ENCODE measurements at regions not wholly inside any gene's neighbourhood (a gene's known extent, or its start where the extent isn't known, plus 50 kb on each side); places are given as distances from the start of the nearest gene placed in this dataset.

DNA sequence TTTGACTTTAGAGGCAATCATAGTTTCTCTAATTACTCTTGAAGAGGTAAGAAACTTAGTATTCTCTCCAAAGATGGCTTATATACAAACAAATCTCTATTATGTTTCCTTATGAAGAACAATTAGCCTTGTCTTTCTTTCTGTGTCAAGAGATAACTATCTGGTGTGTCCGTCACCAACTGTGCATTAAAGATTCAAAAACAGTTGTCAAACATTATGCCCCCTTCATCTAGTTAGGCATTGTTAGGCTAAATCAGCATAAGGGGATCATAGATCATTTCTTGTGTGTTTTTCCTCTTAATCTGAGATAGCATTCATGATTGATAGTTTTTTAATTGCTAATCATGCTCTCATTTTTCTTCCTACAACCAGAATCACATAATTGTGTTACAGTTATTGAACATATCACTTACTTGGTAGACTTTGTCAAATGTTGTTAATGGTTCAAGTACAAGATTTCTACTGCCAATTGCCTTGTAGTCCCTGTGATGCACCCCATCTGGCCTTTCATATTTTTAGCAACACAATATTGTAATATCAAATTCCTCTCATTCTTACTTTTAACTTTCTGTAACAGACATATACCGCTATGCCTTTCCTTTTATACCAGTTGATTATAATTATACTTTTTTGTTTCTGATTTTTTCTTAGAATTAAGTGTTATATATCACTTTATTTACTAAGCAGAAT lies 612.7 kb downstream of the SLITRK6 start:
- no peak overlapping the region for H3K27ac ChIP-seq (ENCODE audit: low read depth)
- H3K9me2 ChIP-seq (ENCODE audit: insufficient read depth) = 0 out of 2 replicates have a peak, but pooled peaks cover 8% of the 10 kb centered on the region
- no peaks in the 10 kb centered on the region for H3K36me3 ChIP-seq (ENCODE audit: insufficient read depth)
- H3K4me2 ChIP-seq = no peak overlapping the region
- H3K4me1 ChIP-seq (ENCODE audit: insufficient read depth) = no peaks in the 10 kb centered on the region
- no peak for DNase-seq (ENCODE audit: low spot score)
- Mint-ChIP-seq H3K27me3 (ENCODE audit: insufficient read depth, low read depth, poor library complexity) (no peaks in the 10 kb centered on the region), H3K27ac (no peak overlapping the region), H3K4me1 (no peaks in the 10 kb centered on the region), H3K9me3 (peaks cover 2% of the 10 kb centered on the region; the same call in 2 of the 3 replicates), H3K36me3 (ENCODE audit: low read depth) (no peaks in the 10 kb centered on the region), H3K4me3 (no peak overlapping the region)
- ATAC-seq = no peak
- no peak overlapping the region for H3K4me3 ChIP-seq
- H4K20me1 ChIP-seq (replicated peaks; ENCODE audit: insufficient read depth) = no peaks in the 10 kb centered on the region
- no peaks in the 10 kb centered on the region for H3K27me3 ChIP-seq (ENCODE audit: insufficient read depth)
- TF ChIP-seq, protein P1, sequence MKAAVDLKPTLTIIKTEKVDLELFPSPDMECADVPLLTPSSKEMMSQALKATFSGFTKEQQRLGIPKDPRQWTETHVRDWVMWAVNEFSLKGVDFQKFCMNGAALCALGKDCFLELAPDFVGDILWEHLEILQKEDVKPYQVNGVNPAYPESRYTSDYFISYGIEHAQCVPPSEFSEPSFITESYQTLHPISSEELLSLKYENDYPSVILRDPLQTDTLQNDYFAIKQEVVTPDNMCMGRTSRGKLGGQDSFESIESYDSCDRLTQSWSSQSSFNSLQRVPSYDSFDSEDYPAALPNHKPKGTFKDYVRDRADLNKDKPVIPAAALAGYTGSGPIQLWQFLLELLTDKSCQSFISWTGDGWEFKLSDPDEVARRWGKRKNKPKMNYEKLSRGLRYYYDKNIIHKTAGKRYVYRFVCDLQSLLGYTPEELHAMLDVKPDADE (IDR thresholded peaks at IDR 0.05) = no peak
- TF ChIP-seq NANOG (IDR thresholded peaks at IDR 0.05; ENCODE audit: borderline replicate concordance) = no peak
- no peak for TF ChIP-seq ZNF114 (CRISPR knock-in tag; IDR thresholded peaks at IDR 0.05)
- TF ChIP-seq, protein P2, sequence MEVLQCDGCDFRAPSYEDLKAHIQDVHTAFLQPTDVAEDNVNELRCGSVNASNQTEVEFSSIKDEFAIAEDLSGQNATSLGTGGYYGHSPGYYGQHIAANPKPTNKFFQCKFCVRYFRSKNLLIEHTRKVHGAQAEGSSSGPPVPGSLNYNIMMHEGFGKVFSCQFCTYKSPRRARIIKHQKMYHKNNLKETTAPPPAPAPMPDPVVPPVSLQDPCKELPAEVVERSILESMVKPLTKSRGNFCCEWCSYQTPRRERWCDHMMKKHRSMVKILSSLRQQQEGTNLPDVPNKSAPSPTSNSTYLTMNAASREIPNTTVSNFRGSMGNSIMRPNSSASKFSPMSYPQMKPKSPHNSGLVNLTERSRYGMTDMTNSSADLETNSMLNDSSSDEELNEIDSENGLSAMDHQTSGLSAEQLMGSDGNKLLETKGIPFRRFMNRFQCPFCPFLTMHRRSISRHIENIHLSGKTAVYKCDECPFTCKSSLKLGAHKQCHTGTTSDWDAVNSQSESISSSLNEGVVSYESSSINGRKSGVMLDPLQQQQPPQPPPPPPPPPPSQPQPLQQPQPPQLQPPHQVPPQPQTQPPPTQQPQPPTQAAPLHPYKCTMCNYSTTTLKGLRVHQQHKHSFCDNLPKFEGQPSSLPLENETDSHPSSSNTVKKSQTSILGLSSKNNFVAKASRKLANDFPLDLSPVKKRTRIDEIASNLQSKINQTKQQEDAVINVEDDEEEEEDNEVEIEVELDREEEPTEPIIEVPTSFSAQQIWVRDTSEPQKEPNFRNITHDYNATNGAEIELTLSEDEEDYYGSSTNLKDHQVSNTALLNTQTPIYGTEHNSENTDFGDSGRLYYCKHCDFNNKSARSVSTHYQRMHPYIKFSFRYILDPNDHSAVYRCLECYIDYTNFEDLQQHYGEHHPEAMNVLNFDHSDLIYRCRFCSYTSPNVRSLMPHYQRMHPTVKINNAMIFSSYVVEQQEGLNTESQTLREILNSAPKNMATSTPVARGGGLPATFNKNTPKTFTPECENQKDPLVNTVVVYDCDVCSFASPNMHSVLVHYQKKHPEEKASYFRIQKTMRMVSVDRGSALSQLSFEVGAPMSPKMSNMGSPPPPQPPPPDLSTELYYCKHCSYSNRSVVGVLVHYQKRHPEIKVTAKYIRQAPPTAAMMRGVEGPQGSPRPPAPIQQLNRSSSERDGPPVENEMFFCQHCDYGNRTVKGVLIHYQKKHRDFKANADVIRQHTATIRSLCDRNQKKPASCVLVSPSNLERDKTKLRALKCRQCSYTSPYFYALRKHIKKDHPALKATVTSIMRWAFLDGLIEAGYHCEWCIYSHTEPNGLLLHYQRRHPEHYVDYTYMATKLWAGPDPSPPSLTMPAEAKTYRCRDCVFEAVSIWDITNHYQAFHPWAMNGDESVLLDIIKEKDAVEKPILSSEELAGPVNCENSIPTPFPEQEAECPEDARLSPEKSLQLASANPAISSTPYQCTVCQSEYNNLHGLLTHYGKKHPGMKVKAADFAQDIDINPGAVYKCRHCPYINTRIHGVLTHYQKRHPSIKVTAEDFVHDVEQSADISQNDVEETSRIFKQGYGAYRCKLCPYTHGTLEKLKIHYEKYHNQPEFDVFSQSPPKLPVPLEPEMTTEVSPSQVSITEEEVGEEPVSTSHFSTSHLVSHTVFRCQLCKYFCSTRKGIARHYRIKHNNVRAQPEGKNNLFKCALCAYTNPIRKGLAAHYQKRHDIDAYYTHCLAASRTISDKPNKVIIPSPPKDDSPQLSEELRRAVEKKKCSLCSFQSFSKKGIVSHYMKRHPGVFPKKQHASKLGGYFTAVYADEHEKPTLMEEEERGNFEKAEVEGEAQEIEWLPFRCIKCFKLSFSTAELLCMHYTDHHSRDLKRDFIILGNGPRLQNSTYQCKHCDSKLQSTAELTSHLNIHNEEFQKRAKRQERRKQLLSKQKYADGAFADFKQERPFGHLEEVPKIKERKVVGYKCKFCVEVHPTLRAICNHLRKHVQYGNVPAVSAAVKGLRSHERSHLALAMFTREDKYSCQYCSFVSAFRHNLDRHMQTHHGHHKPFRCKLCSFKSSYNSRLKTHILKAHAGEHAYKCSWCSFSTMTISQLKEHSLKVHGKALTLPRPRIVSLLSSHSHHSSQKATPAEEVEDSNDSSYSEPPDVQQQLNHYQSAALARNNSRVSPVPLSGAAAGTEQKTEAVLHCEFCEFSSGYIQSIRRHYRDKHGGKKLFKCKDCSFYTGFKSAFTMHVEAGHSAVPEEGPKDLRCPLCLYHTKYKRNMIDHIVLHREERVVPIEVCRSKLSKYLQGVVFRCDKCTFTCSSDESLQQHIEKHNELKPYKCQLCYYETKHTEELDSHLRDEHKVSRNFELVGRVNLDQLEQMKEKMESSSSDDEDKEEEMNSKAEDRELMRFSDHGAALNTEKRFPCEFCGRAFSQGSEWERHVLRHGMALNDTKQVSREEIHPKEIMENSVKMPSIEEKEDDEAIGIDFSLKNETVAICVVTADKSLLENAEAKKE (CRISPR knock-in tag; IDR thresholded peaks at IDR 0.05) = no peak
- no peak for TF ChIP-seq STAT1 (IDR thresholded peaks at IDR 0.05; ENCODE audit: unreplicated experiment)
- no peak for TF ChIP-seq EZH2 (IDR thresholded peaks at IDR 0.05; ENCODE audit: low read depth, unreplicated experiment)
- no peak for TF ChIP-seq POLR2AphosphoS5 (IDR thresholded peaks at IDR 0.05; ENCODE audit: low read depth)
- TF ChIP-seq JUNB (IDR thresholded peaks at IDR 0.05; ENCODE audit: unreplicated experiment) = no peak
- TF ChIP-seq, protein P3, sequence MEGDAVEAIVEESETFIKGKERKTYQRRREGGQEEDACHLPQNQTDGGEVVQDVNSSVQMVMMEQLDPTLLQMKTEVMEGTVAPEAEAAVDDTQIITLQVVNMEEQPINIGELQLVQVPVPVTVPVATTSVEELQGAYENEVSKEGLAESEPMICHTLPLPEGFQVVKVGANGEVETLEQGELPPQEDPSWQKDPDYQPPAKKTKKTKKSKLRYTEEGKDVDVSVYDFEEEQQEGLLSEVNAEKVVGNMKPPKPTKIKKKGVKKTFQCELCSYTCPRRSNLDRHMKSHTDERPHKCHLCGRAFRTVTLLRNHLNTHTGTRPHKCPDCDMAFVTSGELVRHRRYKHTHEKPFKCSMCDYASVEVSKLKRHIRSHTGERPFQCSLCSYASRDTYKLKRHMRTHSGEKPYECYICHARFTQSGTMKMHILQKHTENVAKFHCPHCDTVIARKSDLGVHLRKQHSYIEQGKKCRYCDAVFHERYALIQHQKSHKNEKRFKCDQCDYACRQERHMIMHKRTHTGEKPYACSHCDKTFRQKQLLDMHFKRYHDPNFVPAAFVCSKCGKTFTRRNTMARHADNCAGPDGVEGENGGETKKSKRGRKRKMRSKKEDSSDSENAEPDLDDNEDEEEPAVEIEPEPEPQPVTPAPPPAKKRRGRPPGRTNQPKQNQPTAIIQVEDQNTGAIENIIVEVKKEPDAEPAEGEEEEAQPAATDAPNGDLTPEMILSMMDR (conservative IDR thresholded peaks at IDR 0.05; ENCODE audit: low read depth in 2 of 2) = no peak
- TF ChIP-seq ZNF331 (CRISPR knock-in tag; IDR thresholded peaks at IDR 0.05; ENCODE audit: low read depth) = no peak
- TF ChIP-seq CREB1 (CRISPR knock-in tag; IDR thresholded peaks at IDR 0.05; ENCODE audit: low read depth) = no peak
- TF ChIP-seq EZH2phosphoT487 (IDR thresholded peaks at IDR 0.05; ENCODE audit: unreplicated experiment) = no peak
- TF ChIP-seq, protein P4, sequence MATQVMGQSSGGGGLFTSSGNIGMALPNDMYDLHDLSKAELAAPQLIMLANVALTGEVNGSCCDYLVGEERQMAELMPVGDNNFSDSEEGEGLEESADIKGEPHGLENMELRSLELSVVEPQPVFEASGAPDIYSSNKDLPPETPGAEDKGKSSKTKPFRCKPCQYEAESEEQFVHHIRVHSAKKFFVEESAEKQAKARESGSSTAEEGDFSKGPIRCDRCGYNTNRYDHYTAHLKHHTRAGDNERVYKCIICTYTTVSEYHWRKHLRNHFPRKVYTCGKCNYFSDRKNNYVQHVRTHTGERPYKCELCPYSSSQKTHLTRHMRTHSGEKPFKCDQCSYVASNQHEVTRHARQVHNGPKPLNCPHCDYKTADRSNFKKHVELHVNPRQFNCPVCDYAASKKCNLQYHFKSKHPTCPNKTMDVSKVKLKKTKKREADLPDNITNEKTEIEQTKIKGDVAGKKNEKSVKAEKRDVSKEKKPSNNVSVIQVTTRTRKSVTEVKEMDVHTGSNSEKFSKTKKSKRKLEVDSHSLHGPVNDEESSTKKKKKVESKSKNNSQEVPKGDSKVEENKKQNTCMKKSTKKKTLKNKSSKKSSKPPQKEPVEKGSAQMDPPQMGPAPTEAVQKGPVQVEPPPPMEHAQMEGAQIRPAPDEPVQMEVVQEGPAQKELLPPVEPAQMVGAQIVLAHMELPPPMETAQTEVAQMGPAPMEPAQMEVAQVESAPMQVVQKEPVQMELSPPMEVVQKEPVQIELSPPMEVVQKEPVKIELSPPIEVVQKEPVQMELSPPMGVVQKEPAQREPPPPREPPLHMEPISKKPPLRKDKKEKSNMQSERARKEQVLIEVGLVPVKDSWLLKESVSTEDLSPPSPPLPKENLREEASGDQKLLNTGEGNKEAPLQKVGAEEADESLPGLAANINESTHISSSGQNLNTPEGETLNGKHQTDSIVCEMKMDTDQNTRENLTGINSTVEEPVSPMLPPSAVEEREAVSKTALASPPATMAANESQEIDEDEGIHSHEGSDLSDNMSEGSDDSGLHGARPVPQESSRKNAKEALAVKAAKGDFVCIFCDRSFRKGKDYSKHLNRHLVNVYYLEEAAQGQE (IDR thresholded peaks at IDR 0.05; ENCODE audit: unreplicated experiment) = no peak
- H2AFZ ChIP-seq = no peak overlapping the region
- H3F3A ChIP-seq (replicated peaks; ENCODE audit: low read depth) = no peaks in the 10 kb centered on the region
- no peaks in the 10 kb centered on the region for H3K79me2 ChIP-seq (replicated peaks; ENCODE audit: insufficient read depth)
